ENCODE measurements at regions not wholly inside any gene's neighbourhood (a gene's known extent, or its start where the extent isn't known, plus 50 kb on each side); places are given as distances from the start of the nearest gene placed in this dataset.

DNA sequence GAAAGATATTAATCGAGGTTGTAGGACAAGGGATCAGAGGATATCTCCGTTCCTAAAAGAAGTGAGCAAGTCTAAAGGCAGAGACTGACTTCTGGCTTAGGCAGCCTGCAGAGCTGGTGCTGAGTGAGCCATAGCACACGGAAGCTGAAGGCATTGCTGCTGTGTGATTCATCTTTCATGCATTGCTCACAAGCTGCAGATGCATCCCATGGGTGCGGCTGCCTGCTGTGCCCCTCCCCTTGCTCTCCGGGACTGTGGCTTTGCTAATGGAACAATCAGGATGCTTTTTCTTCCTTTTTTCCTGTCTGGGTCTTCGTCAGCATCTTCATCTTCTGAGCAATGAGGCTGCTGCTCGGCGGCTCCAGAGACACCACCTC is 341.4 kb downstream of the DIRAS2 start:
- H3K9me3 ChIP-seq = no peaks in the 10 kb centered on the region
- intact Hi-C loops (cut with DNase I) = no loop called here
- no peaks in the 10 kb centered on the region for H3K36me3 ChIP-seq
- no peak overlapping the region for H3K27ac ChIP-seq
- TF ChIP-seq, protein P1, sequence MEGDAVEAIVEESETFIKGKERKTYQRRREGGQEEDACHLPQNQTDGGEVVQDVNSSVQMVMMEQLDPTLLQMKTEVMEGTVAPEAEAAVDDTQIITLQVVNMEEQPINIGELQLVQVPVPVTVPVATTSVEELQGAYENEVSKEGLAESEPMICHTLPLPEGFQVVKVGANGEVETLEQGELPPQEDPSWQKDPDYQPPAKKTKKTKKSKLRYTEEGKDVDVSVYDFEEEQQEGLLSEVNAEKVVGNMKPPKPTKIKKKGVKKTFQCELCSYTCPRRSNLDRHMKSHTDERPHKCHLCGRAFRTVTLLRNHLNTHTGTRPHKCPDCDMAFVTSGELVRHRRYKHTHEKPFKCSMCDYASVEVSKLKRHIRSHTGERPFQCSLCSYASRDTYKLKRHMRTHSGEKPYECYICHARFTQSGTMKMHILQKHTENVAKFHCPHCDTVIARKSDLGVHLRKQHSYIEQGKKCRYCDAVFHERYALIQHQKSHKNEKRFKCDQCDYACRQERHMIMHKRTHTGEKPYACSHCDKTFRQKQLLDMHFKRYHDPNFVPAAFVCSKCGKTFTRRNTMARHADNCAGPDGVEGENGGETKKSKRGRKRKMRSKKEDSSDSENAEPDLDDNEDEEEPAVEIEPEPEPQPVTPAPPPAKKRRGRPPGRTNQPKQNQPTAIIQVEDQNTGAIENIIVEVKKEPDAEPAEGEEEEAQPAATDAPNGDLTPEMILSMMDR (IDR thresholded peaks at IDR 0.05) = no peak
- no peak for DNase-seq (ENCODE audit: low spot score in 2 of 2)
- no peaks in the 10 kb centered on the region for H3K27me3 ChIP-seq
- H3K4me3 ChIP-seq = no peak overlapping the region
- no peaks in the 10 kb centered on the region for H3K4me1 ChIP-seq

DNA sequence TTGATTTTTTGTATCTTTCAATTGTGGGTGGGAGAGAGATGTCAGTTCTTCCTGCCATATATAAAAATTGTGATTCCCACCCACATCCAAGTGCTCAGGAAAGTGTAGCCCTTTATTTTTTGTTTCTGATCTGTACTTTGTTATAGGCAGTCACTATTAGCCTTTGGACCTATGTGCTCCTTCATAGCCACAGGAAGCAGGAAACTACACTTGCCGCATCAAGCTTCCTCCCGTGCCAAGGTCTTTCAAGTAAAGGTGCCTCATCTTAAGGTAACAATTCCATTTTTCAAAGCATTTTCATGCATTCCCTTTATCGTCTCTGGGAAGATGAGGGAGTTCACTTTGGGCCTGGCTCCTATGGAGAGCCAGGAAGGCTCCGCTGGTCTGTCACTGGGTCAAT is 339.0 kb downstream of the DIRAS2 start:
- Histone ChIP-seq H3K36me3 (no peaks in the 10 kb centered on the region), H3K4me3 (no peak overlapping the region), H3K27ac (no peak overlapping the region), H3K9me3 (no peaks in the 10 kb centered on the region), H3K4me1 (no peaks in the 10 kb centered on the region), H3K27me3 (no peaks in the 10 kb centered on the region)
- DNase-seq (ENCODE audit: low spot score in 2 of 2) = no peak
- intact Hi-C loops (cut with DNase I) = no loop called here
- TF ChIP-seq, protein P1 (IDR thresholded peaks at IDR 0.05) = no peak

DNA sequence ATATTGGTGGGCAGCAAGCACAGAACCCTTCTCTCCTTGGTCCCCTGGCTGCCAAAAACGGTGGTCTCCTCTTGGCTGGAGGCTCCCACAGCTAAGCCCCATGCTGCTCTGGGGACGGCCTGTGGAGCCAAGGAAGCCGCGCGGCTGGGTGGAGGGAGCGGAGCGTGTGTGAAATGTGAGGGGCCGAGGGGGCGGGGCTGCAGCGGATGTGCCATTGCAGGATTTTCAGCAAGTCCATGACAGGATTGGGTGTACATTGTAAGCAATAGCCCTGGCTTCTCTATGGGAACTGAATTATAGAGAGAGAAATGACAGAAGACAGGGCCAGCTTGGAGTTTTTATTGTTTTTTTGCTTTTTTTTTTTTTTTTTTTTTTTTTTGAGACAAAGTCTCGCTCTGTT is 336.5 kb downstream of the DIRAS2 start:
- Histone ChIP-seq H3K4me3 (no peak overlapping the region), H3K27me3 (no peaks in the 10 kb centered on the region), H3K36me3 (no peaks in the 10 kb centered on the region), H3K4me1 (no peaks in the 10 kb centered on the region), H3K9me3 (no peaks in the 10 kb centered on the region), H3K27ac (no peak overlapping the region)
- TF ChIP-seq, protein P1 (IDR thresholded peaks at IDR 0.05) = no peak
- no peak for DNase-seq (ENCODE audit: low spot score in 2 of 2)
- intact Hi-C loops (cut with DNase I) = no loop called here

DNA sequence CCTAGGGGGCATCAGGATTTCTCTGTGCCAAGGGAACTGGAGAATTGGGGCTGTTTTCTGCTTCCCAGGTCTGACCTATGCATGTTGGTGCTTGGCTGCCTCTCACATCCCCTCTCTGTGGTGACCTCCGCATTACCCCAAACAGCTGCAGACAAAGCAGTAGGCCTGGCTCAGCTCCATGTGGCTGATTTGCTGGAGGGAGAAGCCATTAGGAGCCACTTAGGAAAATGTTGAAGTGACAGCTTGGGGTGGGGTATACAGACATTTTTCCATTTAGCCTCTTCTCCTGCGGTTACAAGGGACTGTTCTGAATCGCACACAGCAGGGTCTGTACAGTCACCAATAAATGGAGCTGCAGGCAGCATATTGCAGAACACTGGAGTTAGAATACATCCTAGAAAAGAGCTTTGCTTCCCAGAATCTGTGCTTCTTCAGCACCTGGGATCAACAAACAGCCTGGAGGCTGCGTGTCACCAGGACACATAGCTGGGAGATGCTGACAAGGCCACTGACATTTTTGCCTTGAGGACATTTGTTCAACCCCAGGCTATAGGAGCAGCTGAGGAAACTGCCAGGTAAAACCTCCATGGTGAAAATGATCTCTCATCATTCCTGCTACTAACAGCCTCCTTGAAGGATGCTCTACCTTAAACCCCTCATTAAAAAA is 335.3 kb downstream of the DIRAS2 start:
- Histone ChIP-seq H3K27ac (no peak overlapping the region), H3K9me3 (no peaks in the 10 kb centered on the region), H3K4me1 (no peaks in the 10 kb centered on the region), H3K27me3 (no peaks in the 10 kb centered on the region), H3K4me3 (no peak overlapping the region), H3K36me3 (no peaks in the 10 kb centered on the region)
- intact Hi-C loops (cut with DNase I) = no loop called here
- DNase-seq (ENCODE audit: low spot score in 2 of 2) = no peak
- TF ChIP-seq, protein P1 (IDR thresholded peaks at IDR 0.05) = no peak

DNA sequence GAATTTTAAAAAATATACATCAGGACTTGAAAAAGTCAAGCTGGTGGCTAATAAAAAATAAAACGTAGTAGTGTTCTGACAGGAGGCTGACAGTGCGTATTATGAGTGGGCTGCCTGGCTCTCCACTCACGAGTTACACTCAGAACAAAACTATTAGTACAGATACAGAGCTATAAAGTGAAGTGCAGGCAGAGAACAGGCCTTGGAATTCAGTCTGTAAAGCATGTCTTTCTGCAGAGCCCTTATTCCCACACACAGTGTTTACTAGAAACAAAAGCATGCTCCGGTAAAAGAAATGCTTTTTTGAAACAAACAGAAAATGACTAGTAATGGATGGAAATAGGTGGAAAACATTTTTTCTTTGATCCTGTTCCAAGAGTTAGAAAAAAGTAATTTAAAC is 334.7 kb downstream of the DIRAS2 start:
- Histone ChIP-seq H3K27ac (no peak overlapping the region), H3K36me3 (no peaks in the 10 kb centered on the region), H3K9me3 (no peaks in the 10 kb centered on the region), H3K4me1 (no peaks in the 10 kb centered on the region), H3K27me3 (no peaks in the 10 kb centered on the region), H3K4me3 (no peak overlapping the region)
- intact Hi-C loops (cut with DNase I) = no loop called here
- DNase-seq (ENCODE audit: low spot score in 2 of 2) = no peak
- TF ChIP-seq, protein P1 (IDR thresholded peaks at IDR 0.05) = no peak

DNA sequence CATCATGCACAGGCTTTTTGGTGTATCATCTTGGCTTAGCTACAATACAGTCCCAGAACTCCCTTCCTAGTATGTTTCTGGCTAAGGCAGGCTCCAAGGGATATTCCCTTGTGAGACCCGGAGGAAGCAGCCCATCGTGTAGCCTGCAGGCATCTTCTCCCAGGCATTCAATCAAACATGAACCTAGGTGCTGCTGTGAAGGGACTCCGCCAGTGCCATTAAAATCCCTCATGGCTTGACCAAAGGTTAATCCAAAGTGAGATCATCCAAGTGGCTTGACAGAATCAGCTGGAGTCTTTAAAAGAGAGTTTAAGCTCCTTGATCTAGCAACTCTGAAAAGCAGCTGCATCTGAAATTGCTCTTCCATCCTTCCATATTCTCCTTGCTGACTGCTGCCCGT is 333.9 kb downstream of the DIRAS2 start:
- intact Hi-C loops (cut with DNase I) = no loop called here
- DNase-seq (ENCODE audit: low spot score in 2 of 2) = no peak
- TF ChIP-seq, protein P1 (IDR thresholded peaks at IDR 0.05) = no peak
- Histone ChIP-seq H3K36me3 (no peaks in the 10 kb centered on the region), H3K4me1 (no peaks in the 10 kb centered on the region), H3K27ac (no peak overlapping the region), H3K27me3 (no peaks in the 10 kb centered on the region), H3K4me3 (no peak overlapping the region), H3K9me3 (no peaks in the 10 kb centered on the region)

All from ascending aorta (tissue), 2 donors.